ENCODE measurements at regions not wholly inside any gene's neighbourhood (a gene's known extent, or its start where the extent isn't known, plus 50 kb on each side); places are given as distances from the start of the nearest gene placed in this dataset.

DNA sequence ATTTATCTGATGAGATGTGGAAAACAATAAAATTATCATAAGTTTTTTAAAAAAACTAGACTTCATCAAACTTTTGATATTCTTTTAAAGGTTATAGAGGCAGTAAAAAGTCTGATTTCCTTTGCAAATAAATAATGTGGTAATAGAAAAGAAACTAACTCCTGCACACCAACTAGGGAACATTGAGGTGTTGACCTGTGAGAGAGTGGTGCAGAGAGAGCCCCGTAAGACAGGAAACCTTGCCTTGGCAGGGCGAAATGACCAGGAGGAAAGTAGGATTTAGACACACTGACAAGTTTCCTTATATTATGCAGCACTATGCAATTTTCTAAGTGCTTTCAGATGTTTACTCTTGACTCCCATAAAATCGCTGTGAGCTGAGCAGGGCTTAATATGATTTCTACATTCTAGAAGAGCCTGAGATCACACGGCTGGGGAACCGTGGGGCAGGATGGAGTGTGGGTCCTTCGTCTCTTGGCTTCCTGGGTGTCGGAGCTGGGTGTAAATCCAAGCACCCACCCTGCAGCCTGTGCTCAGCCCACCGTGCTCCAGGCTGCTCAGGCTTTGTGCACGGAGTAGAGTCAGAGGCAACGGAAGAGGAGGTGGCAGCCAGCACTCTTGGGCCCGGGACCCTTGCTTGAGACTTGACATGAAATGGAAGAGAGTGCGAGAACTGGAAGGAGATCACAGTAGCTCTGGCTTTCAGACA is 61.3 kb upstream of the FOXQ1 start:
- H3K4me1 Mint-ChIP-seq = no peaks in the 10 kb centered on the region
- Histone ChIP-seq H3K27ac (ENCODE audit: low read depth, low read length) (no peak overlapping the region), H3K4me1 (ENCODE audit: control insufficient read depth in 2 of 2, insufficient read depth in 2 of 2, low read length in 2 of 2) (no peaks in the 10 kb centered on the region), H3K27me3 (ENCODE audit: control insufficient read depth in 2 of 2, insufficient read depth in 2 of 2, low read length in 2 of 2) (no peaks in the 10 kb centered on the region), H3K36me3 (ENCODE audit: control insufficient read depth in 2 of 3, insufficient read depth in 3 of 3, low read length in 3 of 3) (no peaks in the 10 kb centered on the region), H3K9me3 (ENCODE audit: control insufficient read depth in 2 of 3, low read length in 3 of 3) (no peaks in the 10 kb centered on the region), H3K4me3 (ENCODE audit: low read length) (no peak overlapping the region)
- H3K36me3 Mint-ChIP-seq = no peaks in the 10 kb centered on the region
- H3K27ac Mint-ChIP-seq = no peak overlapping the region
- H3K9me3 Mint-ChIP-seq = peaks cover 0 to 1% (median 0%) of the 10 kb centered on the region in 11 donors
- intact Hi-C loops (cut with micrococcal nuclease) = no loop called here
- H3K27me3 Mint-ChIP-seq = peaks cover 6 to 26% (median 22%) of the 10 kb centered on the region in 5 donors
- no peak for DNase-seq
- CTCF ChIA-PET = no interaction called here
- no peak overlapping the region for H3K4me3 Mint-ChIP-seq
- ATAC-seq = no peak
- POLR2A ChIA-PET = no interaction called here

DNA sequence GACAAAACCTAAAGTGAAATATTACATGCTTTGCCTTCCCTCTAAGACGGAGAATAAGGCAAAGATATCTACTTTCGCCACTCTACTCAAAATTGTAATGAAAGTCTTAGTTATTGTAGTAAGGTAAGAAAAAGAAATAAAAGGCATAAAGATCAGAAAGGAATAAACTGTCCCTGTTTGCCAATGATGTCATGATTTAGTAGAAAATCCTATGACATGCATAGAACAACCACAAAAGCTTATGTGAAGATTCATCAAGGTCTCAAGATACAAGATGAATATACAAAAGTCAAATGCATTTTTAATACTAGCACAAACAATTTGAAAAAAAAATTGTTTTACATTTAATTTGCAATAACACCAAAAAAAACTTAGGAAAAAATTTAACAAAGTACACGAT is 64.0 kb upstream of the FOXQ1 start:
- no peak overlapping the region for H3K4me3 ChIP-seq (ENCODE audit: low read length)
- no peaks in the 10 kb centered on the region for H3K9me3 Mint-ChIP-seq

DNA sequence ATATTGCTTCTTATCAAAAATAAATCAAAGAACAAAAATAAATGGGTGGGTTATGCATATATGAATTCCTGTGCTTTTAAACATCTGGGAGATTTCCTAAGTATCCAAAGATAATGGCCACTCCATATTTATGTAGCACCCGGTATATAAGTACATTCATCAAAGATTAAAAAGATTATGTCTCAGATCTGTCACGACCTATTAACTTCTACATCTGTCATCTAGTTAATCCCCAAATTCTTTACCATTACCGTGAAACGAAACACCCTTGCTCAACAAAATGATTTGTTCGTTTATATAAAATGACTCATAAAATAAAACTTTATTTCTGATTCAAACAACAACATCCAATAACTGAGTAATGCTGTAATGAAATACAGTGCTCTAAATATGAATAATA is 64.8 kb upstream of the FOXQ1 start:
- DNase-seq (no peak), ATAC-seq (no peak)
- Mint-ChIP-seq H3K27ac (no peak overlapping the region), H3K4me3 (no peak overlapping the region), H3K36me3 (no peaks in the 10 kb centered on the region), H3K27me3 (peaks cover 6 to 16% (median 14%) of the 10 kb centered on the region in 5 donors), H3K9me3 (no peaks in the 10 kb centered on the region), H3K4me1 (no peaks in the 10 kb centered on the region)
- no peaks in the 10 kb centered on the region for H3K9me3 ChIP-seq (ENCODE audit: control insufficient read depth in 2 of 3, low read length in 3 of 3)
- H3K27me3 ChIP-seq (ENCODE audit: control insufficient read depth in 2 of 2, insufficient read depth in 2 of 2, low read length in 2 of 2) = no peaks in the 10 kb centered on the region
- H3K4me3 ChIP-seq (ENCODE audit: low read length) = no peak overlapping the region
- no peaks in the 10 kb centered on the region for H3K4me1 ChIP-seq (ENCODE audit: control insufficient read depth in 2 of 2, insufficient read depth in 2 of 2, low read length in 2 of 2)
- ChIA-PET CTCF (no interaction called here), POLR2A (no interaction called here)
- no peak overlapping the region for H3K27ac ChIP-seq (ENCODE audit: low read depth, low read length)
- H3K36me3 ChIP-seq (ENCODE audit: control insufficient read depth in 2 of 3, insufficient read depth in 3 of 3, low read length in 3 of 3) = no peaks in the 10 kb centered on the region
- intact Hi-C loops (cut with micrococcal nuclease) = no loop called here

More for the DNA sequence above, 64.0 kb upstream of the FOXQ1 start:
- ATAC-seq (no peak), DNase-seq (no peak)
- H3K27me3 ChIP-seq (ENCODE audit: control insufficient read depth in 2 of 2, insufficient read depth in 2 of 2, low read length in 2 of 2) = no peaks in the 10 kb centered on the region
- Mint-ChIP-seq H3K4me3 (no peak overlapping the region), H3K27me3 (peaks cover 6 to 16% (median 14%) of the 10 kb centered on the region in 5 donors), H3K4me1 (no peaks in the 10 kb centered on the region), H3K27ac (no peak overlapping the region), H3K36me3 (no peaks in the 10 kb centered on the region)
- no peaks in the 10 kb centered on the region for H3K36me3 ChIP-seq (ENCODE audit: control insufficient read depth in 2 of 3, insufficient read depth in 3 of 3, low read length in 3 of 3)
- intact Hi-C loops (cut with micrococcal nuclease) = no loop called here
- POLR2A ChIA-PET = no interaction called here
- CTCF ChIA-PET = no interaction called here
- no peaks in the 10 kb centered on the region for H3K4me1 ChIP-seq (ENCODE audit: control insufficient read depth in 2 of 2, insufficient read depth in 2 of 2, low read length in 2 of 2)
- H3K9me3 ChIP-seq (ENCODE audit: control insufficient read depth in 2 of 3, low read length in 3 of 3) = no peaks in the 10 kb centered on the region
- H3K27ac ChIP-seq (ENCODE audit: low read depth, low read length) = no peak overlapping the region

DNA sequence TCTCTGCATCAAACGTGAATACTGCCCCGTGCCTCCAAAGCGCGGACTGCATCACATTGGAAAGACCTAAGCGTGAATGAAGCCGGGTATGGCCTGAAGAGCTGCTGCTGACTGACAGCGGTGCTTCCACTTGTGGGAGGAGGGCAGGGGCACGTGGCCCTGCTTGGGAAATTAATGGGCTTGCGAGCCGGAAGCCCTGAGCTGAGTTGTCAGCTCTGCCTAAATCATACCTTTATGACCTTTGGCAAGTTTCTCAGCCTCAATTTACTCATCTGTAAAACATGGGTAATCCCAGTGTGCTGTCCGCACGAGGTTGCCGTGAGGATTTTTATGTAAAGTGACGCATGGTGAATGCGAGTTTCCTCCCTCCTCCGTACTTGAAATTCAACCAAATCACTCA is 67.0 kb upstream of the FOXQ1 start:
- Histone ChIP-seq H3K4me3 (ENCODE audit: low read length) (no peak overlapping the region), H3K27ac (ENCODE audit: low read depth, low read length) (no peak overlapping the region), H3K9me3 (ENCODE audit: control insufficient read depth in 2 of 3, low read length in 3 of 3) (no peaks in the 10 kb centered on the region), H3K4me1 (ENCODE audit: control insufficient read depth in 2 of 2, insufficient read depth in 2 of 2, low read length in 2 of 2) (no peaks in the 10 kb centered on the region), H3K27me3 (ENCODE audit: control insufficient read depth in 2 of 2, insufficient read depth in 2 of 2, low read length in 2 of 2) (no peaks in the 10 kb centered on the region), H3K36me3 (ENCODE audit: control insufficient read depth in 2 of 3, insufficient read depth in 3 of 3, low read length in 3 of 3) (no peaks in the 10 kb centered on the region)
- intact Hi-C loops (cut with micrococcal nuclease) = no loop called here
- ChIA-PET POLR2A (no interaction called here), CTCF (no interaction called here)
- Mint-ChIP-seq H3K36me3 (no peaks in the 10 kb centered on the region), H3K4me1 (no peaks in the 10 kb centered on the region), H3K9me3 (no peaks in the 10 kb centered on the region), H3K27ac (no peak overlapping the region), H3K4me3 (no peak overlapping the region), H3K27me3 (peaks cover 5 to 16% (median 9%) of the 10 kb centered on the region in 5 donors)
- DNase-seq = no peak
- no peak for ATAC-seq

DNA sequence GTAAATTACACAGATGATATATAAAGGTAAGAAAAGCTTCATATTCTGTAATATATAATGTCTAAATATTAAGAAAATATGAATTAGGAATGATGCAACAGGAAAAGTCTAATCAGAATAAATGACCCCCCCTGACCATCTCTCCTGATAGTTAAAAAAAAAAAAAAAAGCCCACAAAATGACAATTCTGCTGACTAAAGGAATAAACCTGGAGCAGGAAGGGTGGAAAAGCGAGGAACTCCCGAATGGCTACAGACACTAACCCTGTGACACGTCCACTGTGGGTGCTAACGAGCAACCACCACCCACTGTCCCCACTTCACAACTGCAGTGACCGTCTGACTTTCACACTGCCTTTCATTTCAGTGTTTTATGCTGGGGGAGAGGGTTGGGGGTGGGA is 67.6 kb upstream of the FOXQ1 start:
- ChIA-PET POLR2A (no interaction called here), CTCF (no interaction called here)
- H3K4me1 Mint-ChIP-seq = no peaks in the 10 kb centered on the region
- H3K27ac ChIP-seq (ENCODE audit: low read depth, low read length) = no peak overlapping the region
- H3K36me3 Mint-ChIP-seq = no peaks in the 10 kb centered on the region
- H3K4me3 ChIP-seq (ENCODE audit: low read length) = no peak overlapping the region
- no peaks in the 10 kb centered on the region for H3K27me3 ChIP-seq (ENCODE audit: control insufficient read depth in 2 of 2, insufficient read depth in 2 of 2, low read length in 2 of 2)
- intact Hi-C loops (cut with micrococcal nuclease) = no loop called here
- no peak for DNase-seq
- H3K9me3 Mint-ChIP-seq = no peaks in the 10 kb centered on the region
- no peaks in the 10 kb centered on the region for H3K9me3 ChIP-seq (ENCODE audit: control insufficient read depth in 2 of 3, low read length in 3 of 3)
- H3K4me3 Mint-ChIP-seq = no peak overlapping the region
- peaks cover 0 to 15% (median 7%) of the 10 kb centered on the region in 5 donors for H3K27me3 Mint-ChIP-seq
- no peak for ATAC-seq
- H3K27ac Mint-ChIP-seq = no peak overlapping the region
- no peaks in the 10 kb centered on the region for H3K4me1 ChIP-seq (ENCODE audit: control insufficient read depth in 2 of 2, insufficient read depth in 2 of 2, low read length in 2 of 2)
- no peaks in the 10 kb centered on the region for H3K36me3 ChIP-seq (ENCODE audit: control insufficient read depth in 2 of 3, insufficient read depth in 3 of 3, low read length in 3 of 3)

DNA sequence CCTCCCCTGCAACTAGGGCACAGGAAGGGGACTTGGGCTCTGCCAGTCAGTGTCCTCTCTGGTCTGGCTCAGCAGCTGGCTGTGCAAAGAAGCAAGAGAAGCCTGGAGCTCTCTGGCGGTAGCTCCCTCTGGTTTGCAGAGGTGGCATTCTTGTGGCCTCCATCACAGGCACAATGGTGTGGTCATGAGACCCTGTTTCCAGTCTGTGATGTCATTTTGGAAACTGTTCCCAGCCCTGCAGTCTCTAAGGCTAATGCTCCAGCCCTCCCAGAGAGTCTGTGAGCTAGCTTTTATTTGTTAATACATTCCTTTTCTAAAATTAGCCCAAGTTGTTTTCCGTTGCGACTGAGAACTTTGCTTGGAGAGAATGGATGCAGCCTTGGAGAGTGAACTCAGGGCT is 69.5 kb upstream of the FOXQ1 start:
- H3K4me3 ChIP-seq (ENCODE audit: low read length) = no peak overlapping the region
- DNase-seq (no peak), ATAC-seq (no peak)
- Mint-ChIP-seq H3K27ac (no peak overlapping the region), H3K36me3 (no peaks in the 10 kb centered on the region), H3K4me1 (peaks cover 0 to 1% (median 0%) of the 10 kb centered on the region in 7 donors), H3K27me3 (peaks cover 3 to 29% (median 21%) of the 10 kb centered on the region in 5 donors), H3K4me3 (no peak overlapping the region), H3K9me3 (peaks cover 0 to 4% (median 0%) of the 10 kb centered on the region in 11 donors)
- no peaks in the 10 kb centered on the region for H3K27me3 ChIP-seq (ENCODE audit: control insufficient read depth in 2 of 2, insufficient read depth in 2 of 2, low read length in 2 of 2)
- no peaks in the 10 kb centered on the region for H3K36me3 ChIP-seq (ENCODE audit: control insufficient read depth in 2 of 3, insufficient read depth in 3 of 3, low read length in 3 of 3)
- ChIA-PET CTCF (no interaction called here), POLR2A (no interaction called here)
- no peaks in the 10 kb centered on the region for H3K9me3 ChIP-seq (ENCODE audit: control insufficient read depth in 2 of 3, low read length in 3 of 3)
- intact Hi-C loops (cut with micrococcal nuclease) = no loop called here
- no peak overlapping the region for H3K27ac ChIP-seq (ENCODE audit: low read depth, low read length)
- no peaks in the 10 kb centered on the region for H3K4me1 ChIP-seq (ENCODE audit: control insufficient read depth in 2 of 2, insufficient read depth in 2 of 2, low read length in 2 of 2)

DNA sequence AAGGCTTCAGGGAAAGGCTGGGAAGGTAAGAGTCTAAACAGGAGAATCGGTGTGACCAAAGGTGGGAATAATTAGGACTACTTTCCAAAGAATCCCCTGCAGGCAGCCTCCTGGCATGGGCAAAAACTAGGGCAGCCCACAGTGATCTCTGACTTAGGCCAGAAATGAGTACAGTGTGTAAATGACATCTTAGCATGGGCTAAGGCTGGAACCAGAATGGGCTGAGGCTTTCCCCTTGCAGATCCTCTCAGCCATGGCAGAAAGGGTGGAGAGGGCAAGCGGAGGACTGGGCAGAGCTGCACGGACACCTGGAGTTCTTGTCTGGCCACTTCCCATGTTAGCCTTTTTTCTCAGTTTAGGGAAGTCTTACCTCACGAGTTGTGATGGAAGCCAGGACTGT is 69.9 kb upstream of the FOXQ1 start:
- Histone ChIP-seq H3K27ac (ENCODE audit: low read depth, low read length) (no peak overlapping the region), H3K4me1 (ENCODE audit: control insufficient read depth in 2 of 2, insufficient read depth in 2 of 2, low read length in 2 of 2) (no peaks in the 10 kb centered on the region), H3K9me3 (ENCODE audit: control insufficient read depth in 2 of 3, low read length in 3 of 3) (no peaks in the 10 kb centered on the region), H3K4me3 (ENCODE audit: low read length) (no peak overlapping the region), H3K27me3 (ENCODE audit: control insufficient read depth in 2 of 2, insufficient read depth in 2 of 2, low read length in 2 of 2) (no peaks in the 10 kb centered on the region), H3K36me3 (ENCODE audit: control insufficient read depth in 2 of 3, insufficient read depth in 3 of 3, low read length in 3 of 3) (no peaks in the 10 kb centered on the region)
- peaks cover 0 to 1% (median 0%) of the 10 kb centered on the region in 7 donors for H3K4me1 Mint-ChIP-seq
- intact Hi-C loops (cut with micrococcal nuclease) = no loop called here
- POLR2A ChIA-PET = no interaction called here
- H3K36me3 Mint-ChIP-seq = no peaks in the 10 kb centered on the region
- H3K27ac Mint-ChIP-seq = no peak overlapping the region
- DNase-seq = no peak
- no peak overlapping the region for H3K4me3 Mint-ChIP-seq
- no peak for ATAC-seq
- H3K27me3 Mint-ChIP-seq = peaks cover 3 to 30% (median 21%) of the 10 kb centered on the region in 5 donors
- CTCF ChIA-PET = no interaction called here
- H3K9me3 Mint-ChIP-seq = peaks cover 0 to 4% (median 0%) of the 10 kb centered on the region in 11 donors
